ENCODE measurements at regions not wholly inside any gene's neighbourhood (a gene's known extent, or its start where the extent isn't known, plus 50 kb on each side); places are given as distances from the start of the nearest gene placed in this dataset.

- DNase-seq (ENCODE audit: low spot score), result no peak
Observed at GRCh38 chr12:69096669-69097335, 142.6 kb upstream of the CPSF6 start.

DNA sequence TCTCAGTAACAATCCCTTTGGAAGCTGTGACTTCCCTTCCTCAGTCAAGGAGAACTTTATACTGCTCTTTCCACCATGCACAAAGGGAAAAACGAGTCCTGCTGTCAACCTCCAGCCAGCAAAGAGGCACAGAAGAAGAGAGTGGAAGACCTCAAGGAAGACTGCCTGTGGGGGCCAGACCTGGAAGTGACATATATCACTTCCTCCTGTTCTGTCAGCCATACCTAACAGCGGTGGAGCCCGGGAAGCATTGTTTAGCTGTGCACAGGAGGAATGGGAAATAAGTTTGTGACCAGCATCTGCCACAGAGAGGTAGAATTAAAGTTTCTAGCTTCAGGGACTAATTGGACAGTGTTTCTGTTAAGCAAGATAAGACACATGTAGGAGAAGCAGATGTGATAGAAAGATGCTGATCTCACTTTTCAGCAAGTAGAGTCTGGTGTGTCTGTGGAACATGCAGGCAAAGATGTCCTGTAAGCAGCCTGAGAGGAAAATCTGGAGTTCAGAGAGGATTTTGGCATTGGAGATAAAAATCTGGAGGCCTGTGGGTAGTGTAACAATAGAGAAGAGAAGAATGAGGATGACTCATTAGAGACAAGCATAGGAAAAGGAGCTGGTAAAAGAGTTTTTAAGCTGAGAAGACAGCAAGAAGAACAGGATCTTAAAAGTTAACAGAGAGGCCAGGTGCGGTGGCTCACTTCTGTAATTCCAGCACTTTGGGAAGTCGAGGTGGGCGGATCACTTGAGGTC lies 141.6 kb upstream of the CPSF6 start:
- DNase-seq (ENCODE audit: low spot score), result no peak

- no peak for DNase-seq (ENCODE audit: low spot score)
Observed at GRCh38 chr12:69099201-69099837, 140.1 kb upstream of the CPSF6 start.

- DNase-seq (ENCODE audit: low spot score), result no peak
Observed at GRCh38 chr12:69101505-69101904, 137.9 kb upstream of the CPSF6 start.

- no peak for DNase-seq (ENCODE audit: low spot score)
Observed at GRCh38 chr12:69102856-69103255, 136.5 kb upstream of the CPSF6 start.

DNA sequence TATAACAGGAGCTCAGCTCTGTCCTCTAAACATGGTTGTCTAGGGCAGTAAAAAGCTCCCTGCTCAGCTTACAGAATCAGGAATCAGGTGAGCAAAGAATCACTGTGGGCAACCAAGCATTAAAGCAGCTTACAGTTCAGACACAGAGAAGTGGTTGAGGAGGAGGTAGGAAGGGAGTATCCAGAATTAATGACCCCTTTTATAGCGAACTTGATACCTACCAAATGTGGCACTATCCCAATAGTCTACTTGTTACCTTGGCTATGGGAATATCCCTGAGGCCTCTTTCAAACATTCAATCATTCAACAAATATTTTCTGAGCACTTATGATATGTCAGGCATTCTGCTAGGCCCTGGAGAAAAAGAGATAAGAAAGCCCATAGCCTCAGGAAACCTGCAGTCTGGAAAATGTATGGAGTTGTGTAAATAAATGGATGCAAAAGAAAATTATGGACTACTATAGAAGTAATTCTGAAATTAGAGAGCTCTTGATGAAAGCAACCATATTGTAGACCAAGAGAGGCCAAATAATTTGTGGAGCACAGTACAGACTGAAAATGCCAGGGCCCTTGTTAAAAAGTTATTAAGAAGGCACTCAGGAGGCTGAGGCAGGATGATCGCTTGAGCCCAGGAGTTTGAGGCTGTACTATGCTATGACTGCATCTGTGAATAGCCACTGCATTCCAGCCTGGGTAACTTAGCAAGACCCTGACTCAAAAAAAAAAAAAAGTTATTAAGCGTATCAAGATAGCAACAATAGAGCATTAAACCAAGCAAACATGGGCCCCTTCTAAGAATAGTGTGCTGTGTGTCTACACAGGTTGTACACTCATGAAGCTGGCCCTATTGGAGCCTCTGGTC lies 134.0 kb upstream of the CPSF6 start:
- no peak for DNase-seq (ENCODE audit: low spot score)

DNA sequence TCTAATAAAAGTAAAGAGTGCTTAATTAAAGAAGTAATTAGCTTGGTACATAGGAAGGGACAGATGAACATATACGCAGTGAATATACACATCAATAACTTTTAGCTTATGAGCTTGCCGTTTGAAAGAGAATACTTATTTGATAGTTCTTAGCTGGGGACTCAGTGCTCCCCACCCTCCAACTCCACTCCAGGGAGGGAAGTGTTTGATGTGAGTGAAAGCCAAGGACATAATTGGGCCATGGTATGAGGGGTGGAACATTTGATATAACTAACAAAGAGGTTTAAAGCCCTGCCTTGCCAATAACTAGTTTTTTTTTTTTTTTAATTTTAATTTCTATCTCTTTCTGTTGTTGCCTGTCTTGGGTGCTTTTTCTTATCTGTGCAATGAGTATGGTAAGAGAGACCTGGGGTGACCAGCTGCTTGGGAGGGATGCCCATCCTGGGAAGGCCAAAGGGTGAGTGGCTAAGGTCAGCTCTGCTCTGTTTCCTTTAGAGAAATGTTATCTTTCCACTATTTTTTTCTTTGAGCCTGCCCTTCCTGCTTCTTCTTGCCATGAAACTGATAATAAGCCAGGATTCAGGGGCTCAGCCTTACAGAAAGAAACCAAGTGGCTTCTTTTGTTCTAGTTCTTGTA lies 132.8 kb upstream of the CPSF6 start:
- no peak for DNase-seq (ENCODE audit: low spot score)

DNA sequence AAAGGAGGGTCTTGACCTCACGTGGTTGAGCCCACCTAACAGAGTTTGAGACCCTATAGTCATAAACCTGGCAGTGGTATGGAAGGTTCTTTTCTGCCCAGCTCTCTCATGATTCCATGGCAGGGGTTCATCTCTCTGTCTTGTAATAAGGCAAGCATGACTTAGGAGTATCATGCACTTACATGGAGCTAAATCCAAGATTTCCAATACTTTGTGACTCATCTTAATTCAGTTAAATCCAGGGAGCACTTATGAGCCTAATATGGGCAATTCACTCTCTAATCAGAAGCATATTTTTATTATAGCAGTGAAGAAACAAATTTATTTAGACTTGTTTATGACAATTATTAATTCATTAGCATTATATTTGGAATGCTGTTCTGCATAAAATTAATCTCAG lies 131.8 kb upstream of the CPSF6 start:
- DNase-seq (ENCODE audit: low spot score), result no peak

- no peak for DNase-seq (ENCODE audit: low spot score)
Observed at GRCh38 chr12:69108037-69108436, 131.3 kb upstream of the CPSF6 start.

GRCh38 chr12:69112616-69113015 lies 126.8 kb upstream of the CPSF6 start:
- no peak for DNase-seq (ENCODE audit: low spot score)

GRCh38 chr12:69115099-69115498 lies 124.3 kb upstream of the CPSF6 start:
- no peak for DNase-seq (ENCODE audit: low spot score)

DNA sequence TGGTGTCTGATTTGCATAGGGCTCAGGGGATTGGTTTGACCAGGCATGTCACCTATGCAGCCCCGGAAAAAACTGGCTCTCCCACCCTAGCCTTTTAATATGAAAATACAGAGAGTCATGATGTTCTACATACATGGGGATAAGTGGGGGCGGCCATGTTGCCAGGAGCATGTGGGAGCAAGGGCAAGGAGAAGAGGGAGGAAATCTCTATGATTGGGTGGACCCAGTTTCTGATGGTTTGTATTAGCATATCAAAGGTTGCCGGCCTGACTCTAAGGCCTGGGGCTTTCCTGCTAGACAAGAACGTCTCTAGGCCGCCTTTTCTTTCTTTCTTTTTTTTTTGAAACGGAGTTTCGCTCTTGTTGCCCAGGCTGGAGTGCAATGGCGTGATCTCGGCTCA lies 123.4 kb upstream of the CPSF6 start:
- DNase-seq (ENCODE audit: low spot score), result no peak

- no peak for DNase-seq (ENCODE audit: low spot score)
Observed at GRCh38 chr12:69117566-69118266, 121.7 kb upstream of the CPSF6 start.

- DNase-seq (ENCODE audit: low spot score), result no peak
Observed at GRCh38 chr12:69118516-69118915, 120.9 kb upstream of the CPSF6 start.

- DNase-seq (ENCODE audit: low spot score), result no peak
Observed at GRCh38 chr12:69119770-69120169, 119.6 kb upstream of the CPSF6 start.

- no peak for DNase-seq (ENCODE audit: low spot score)
Observed at GRCh38 chr12:69120354-69120753, 119.0 kb upstream of the CPSF6 start.

GRCh38 chr12:69123311-69123710 lies 116.1 kb upstream of the CPSF6 start:
- DNase-seq (ENCODE audit: low spot score), result no peak

GRCh38 chr12:69123919-69124638 lies 115.3 kb upstream of the CPSF6 start:
- DNase-seq (ENCODE audit: low spot score), result no peak

- no peak for DNase-seq (ENCODE audit: low spot score)
Observed at GRCh38 chr12:69129017-69129416, 110.4 kb upstream of the CPSF6 start.

DNA sequence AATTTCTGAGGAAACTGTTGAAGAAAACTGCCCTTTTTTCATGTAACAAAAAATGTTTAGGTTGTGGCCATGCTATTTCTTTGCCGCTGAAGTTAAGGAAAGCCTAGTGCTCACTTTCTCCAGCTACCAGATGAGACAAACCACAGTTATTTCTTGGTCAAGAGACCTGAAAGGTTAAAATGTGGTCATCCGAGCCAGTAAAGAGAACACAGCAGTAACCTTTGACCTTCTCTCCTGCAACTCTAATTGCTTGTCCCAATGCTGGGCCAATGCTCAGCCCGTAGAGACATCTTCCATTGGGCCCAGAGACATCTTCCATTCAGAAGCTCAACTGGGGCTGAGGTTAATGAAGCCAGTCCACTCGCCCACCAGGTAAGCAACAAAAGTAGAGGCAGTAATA lies 109.8 kb upstream of the CPSF6 start:
- DNase-seq (ENCODE audit: low spot score), result no peak

DNA sequence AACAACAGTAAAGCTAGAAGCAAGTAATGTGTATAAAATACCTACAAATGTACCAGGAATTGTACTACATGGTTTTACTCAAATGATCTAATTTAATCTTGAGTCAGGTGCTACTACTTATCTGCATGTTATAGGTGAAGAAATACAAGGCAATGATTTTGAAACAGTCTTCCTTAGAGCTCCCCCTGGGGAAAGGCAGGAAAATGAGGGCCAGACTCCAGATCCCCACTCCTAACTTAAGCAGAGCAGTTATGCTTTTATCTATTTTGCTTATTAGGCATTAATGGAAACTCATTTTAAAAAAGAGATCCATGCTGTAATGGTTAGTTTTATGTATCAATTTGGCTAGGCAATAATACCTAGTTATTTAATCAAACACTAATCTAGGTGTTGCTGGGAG lies 109.3 kb upstream of the CPSF6 start:
- DNase-seq (ENCODE audit: low spot score), result no peak
